ENCODE measurements at regions not wholly inside any gene's neighbourhood (a gene's known extent, or its start where the extent isn't known, plus 50 kb on each side); places are given as distances from the start of the nearest gene placed in this dataset.

GRCh38 chr4:36990128-36990872, 254.2 kb upstream of the NWD2 start:
- no peak for TF ChIP-seq CTCF (IDR thresholded peaks at IDR 0.05)
- no peak for TF ChIP-seq EP300 (IDR thresholded peaks at IDR 0.05)
- TF ChIP-seq POLR2AphosphoS5 (IDR thresholded peaks at IDR 0.05) = no peak
- TF ChIP-seq POLR2A (IDR thresholded peaks at IDR 0.05) = no peak
- Histone ChIP-seq H3K4me1 (no peaks in the 10 kb centered on the region), H3K27ac (no peak overlapping the region), H3K9me3 (no peaks in the 10 kb centered on the region), H3K36me3 (no peaks in the 10 kb centered on the region), H3K27me3 (no peaks in the 10 kb centered on the region), H3K4me3 (no peak overlapping the region)
- no peak for ATAC-seq
- 61% methylated on average over 3 of the region's 3 CpGs; no CpG with 5 or more reads in 1 of the 2 donors for WGBS, 2 donors (ENCODE audit: low coverage in 1 of 2)

- no peak for TF ChIP-seq POLR2A (IDR thresholded peaks at IDR 0.05)
- no peak for TF ChIP-seq EP300 (IDR thresholded peaks at IDR 0.05)
- TF ChIP-seq POLR2AphosphoS5 (IDR thresholded peaks at IDR 0.05) = no peak
- TF ChIP-seq CTCF (IDR thresholded peaks at IDR 0.05) = no peak
- Histone ChIP-seq H3K9me3 (no peaks in the 10 kb centered on the region), H3K36me3 (no peaks in the 10 kb centered on the region), H3K27me3 (no peaks in the 10 kb centered on the region), H3K4me3 (no peak overlapping the region), H3K4me1 (no peaks in the 10 kb centered on the region), H3K27ac (no peak overlapping the region)
- no peak for ATAC-seq
- WGBS, 2 donors (ENCODE audit: low coverage in 1 of 2) = 75 to 76% methylated on average over 2 to 3 of the region's 3 CpGs
These were observed 246.8 kb upstream of the NWD2 start for GRCh38 chr4:36997727-36998126.

DNA sequence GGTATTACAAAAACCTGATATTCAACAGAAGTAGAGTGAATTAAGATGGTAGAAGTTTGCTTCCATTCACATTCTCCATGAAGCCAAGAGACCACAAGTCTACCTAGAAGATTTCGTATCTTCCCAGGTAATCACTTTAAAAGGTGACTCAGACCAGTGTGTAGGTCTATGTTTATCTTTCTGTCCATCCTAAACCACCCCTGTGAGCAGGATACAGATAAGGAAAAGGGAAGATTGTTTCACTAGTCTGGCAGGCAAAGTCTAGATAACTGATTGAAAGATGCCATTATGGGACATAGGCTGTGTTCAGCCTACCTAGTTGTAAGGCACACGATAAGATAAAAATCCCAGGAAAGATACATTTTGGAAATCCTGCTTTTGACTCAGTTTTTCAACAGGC, 244.3 kb upstream of the NWD2 start:
- ATAC-seq = no peak
- no peak overlapping the region for H3K27ac ChIP-seq
- no peaks in the 10 kb centered on the region for H3K9me3 ChIP-seq
- no peaks in the 10 kb centered on the region for H3K4me1 ChIP-seq
- no peaks in the 10 kb centered on the region for H3K27me3 ChIP-seq
- no peaks in the 10 kb centered on the region for H3K36me3 ChIP-seq
- no peak for TF ChIP-seq POLR2A (IDR thresholded peaks at IDR 0.05)
- TF ChIP-seq CTCF (IDR thresholded peaks at IDR 0.05) = no peak
- no peak for TF ChIP-seq EP300 (IDR thresholded peaks at IDR 0.05)
- no peak for TF ChIP-seq POLR2AphosphoS5 (IDR thresholded peaks at IDR 0.05)
- no peak overlapping the region for H3K4me3 ChIP-seq
- 69 to 70% methylated on average over 2 of the region's 2 CpGs for WGBS, 2 donors (ENCODE audit: low coverage in 1 of 2)

- no peaks in the 10 kb centered on the region for H3K27me3 ChIP-seq
These were observed 242.7 kb upstream of the NWD2 start for GRCh38 chr4:37001688-37002436.

More at GRCh38 chr4:37001688-37002436, 242.7 kb upstream of the NWD2 start:
- ATAC-seq = no peak
- H3K27ac ChIP-seq = no peak overlapping the region
- no peaks in the 10 kb centered on the region for H3K4me1 ChIP-seq
- H3K36me3 ChIP-seq = no peaks in the 10 kb centered on the region
- 92 to 96% methylated on average over 15 to 25 of the region's 30 CpGs for WGBS, 2 donors (ENCODE audit: low coverage in 1 of 2)
- no peaks in the 10 kb centered on the region for H3K9me3 ChIP-seq
- TF ChIP-seq POLR2A (IDR thresholded peaks at IDR 0.05) (no peak), CTCF (IDR thresholded peaks at IDR 0.05) (no peak), EP300 (IDR thresholded peaks at IDR 0.05) (no peak), POLR2AphosphoS5 (IDR thresholded peaks at IDR 0.05) (no peak)
- H3K4me3 ChIP-seq = no peak overlapping the region
